Dermis microvascular lymphatic vessel endothelial cell (primary cell): ENCODE measurements at regions not wholly inside any gene's neighbourhood (a gene's known extent, or its start where the extent isn't known, plus 50 kb on each side); places are given as distances from the start of the nearest gene placed in this dataset.

Experiments
- DNase-seq, 2 donors: peaks; one replicate each; pipeline versions ENCODE4 v3.0.0 to v3.0.0-alpha.2; 2010; ENCODE audit warnings: low read depth in 2 of 2

DNA sequence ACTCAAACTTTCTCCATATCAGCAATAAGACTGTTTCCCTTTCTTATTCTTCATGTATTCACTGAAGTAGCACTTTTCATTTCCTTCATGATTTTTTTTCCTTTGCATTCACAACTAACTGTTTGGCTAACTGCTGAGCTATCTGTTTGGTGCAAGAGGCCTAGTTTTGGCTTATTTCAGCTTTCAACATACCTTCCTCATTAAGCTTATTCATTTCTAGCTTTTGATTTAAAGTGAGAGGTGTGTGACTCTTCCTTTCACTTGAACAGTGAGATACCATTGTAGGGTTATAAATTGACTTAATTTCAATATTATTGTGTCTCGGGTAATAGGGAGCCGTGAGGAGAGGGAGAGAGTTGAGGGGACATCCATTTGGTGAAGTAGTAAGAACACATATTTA, 262.0 kb upstream of the PREP start:
- DNase-seq, result no peak

DNA sequence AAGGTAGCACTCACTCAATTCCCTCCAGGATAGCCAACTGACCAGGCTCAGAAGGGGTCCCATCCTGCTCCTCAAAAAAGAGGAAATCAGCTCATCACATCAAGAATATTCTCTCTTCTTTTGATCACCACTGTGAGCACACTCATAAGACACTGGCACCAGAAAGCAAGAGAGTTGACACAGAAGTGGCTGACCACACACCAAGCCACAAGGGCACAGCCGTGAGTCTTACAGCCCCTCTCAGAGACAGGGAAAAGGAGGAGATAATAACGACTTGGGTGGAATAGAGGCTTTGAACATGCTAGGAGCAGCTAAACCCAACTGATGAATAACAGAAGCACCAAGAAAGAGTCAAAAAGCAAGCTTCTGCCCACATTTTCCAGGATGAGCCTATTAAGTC, 249.1 kb upstream of the PREP start:
- no peak for DNase-seq

GRCh38 chr6:105650347-105650746, 247.5 kb upstream of the PREP start:
- DNase-seq, result no peak

DNA sequence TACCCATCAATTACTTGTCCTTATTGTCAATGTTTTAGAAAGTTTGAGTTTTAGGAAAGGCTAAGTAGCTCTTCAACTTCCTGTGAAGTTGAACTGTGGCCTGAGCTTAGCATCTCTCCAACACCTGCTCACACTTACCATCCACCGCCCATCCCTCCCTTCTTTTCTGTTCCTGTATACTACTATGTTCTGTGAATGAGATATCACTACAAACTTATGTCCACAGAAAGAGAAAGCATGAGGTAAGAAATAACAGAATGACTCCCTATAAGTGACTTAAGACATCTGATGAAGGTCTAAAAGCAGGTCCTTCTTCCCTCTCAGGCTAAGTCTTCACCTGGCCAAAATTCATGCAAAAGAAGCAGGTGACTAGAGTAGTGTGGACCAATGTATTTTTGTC, 246.3 kb upstream of the PREP start:
- no peak for DNase-seq

DNA sequence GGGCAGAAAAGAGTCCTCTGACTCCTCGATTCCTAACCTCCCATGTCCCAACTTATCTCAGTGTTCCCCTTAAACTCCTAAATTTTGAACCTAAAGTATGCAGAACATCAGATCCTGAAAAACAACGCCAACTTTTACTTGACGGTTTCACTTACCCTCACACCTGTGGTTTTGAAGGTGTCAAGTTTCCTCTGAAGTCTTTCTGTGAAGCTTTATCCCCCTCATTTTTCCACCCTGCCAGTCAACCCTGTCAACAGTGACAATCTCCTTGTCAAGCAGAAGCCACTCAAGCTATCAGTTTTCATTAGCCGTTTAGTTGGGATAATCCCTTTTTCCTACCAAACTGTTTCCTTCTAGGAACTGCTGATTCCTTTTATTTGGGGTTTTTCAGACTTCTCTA, 245.4 kb upstream of the PREP start:
- DNase-seq, result no peak

- peak in 1 of 2 donors; percentile 9 for DNase-seq
Measured at GRCh38 chr6:105646391-105646867, 243.5 kb upstream of the PREP start.

GRCh38 chr6:105645958-105646357, 243.1 kb upstream of the PREP start:
- DNase-seq, result no peak

- no peak for DNase-seq
Measured at GRCh38 chr6:105645156-105645555, 242.3 kb upstream of the PREP start.

DNA sequence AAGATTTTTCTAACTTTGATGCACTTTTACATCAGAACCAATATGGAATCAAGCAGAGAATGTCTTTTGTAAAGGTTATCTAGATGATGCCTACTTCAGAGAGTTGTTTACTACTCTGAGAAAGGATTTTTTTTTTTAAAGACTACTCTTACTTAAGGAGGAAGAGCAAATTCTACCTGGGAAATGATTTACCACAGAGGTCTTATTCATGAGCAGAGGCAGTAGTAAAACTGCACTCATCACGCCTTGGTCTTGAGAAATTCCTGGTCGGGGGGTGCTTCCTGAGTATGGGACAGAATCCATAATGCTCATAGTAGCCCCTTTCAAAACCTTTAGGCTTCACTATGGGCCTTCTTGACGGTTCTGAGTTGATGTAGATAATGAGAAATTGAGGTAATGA, 241.8 kb upstream of the PREP start:
- DNase-seq, result no peak

DNA sequence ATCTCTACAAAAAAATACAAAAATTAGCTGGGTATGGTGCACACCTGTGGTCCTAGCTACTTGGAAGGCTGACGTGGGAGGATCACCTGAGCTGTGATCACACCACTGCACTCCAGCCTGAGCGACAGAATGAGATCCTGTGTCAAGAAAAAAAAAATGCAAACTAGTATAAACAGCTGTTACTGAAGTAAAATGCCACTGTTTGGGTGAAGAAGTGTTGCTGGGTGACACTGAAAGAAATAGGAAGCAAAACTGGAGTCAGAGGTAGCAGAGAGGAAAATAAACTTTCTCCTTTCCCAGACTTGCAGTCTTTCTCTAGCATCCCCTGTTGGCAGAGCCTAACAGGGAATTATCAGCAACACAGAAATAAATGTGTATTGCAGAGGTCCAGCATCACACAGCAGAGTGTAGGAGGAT, 241.2 kb upstream of the PREP start:
- DNase-seq, result no peak

GRCh38 chr6:105642708-105643107, 239.8 kb upstream of the PREP start:
- no peak for DNase-seq

- no peak for DNase-seq
Measured at GRCh38 chr6:105641504-105641903, 238.6 kb upstream of the PREP start.

DNA sequence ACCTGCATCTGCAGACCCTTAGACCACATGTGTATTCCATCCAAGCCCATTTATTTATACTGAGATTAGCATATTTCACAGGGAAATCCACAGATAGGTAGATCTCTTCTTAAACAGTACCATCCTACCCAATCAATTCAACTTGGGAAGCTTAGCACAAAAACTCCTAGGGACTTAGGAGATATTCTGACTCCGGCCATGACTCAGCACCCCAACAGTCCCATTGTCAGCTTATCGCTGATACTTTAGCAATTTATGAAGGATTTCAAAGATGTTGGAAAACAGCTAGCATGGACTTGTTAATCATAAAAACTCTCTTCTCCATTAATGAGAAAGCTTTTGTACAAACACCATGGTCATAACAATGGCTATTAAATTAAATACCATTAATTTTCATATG, 236.2 kb upstream of the PREP start:
- DNase-seq, result no peak

GRCh38 chr6:105633814-105634213, 230.9 kb upstream of the PREP start:
- DNase-seq, result no peak

DNA sequence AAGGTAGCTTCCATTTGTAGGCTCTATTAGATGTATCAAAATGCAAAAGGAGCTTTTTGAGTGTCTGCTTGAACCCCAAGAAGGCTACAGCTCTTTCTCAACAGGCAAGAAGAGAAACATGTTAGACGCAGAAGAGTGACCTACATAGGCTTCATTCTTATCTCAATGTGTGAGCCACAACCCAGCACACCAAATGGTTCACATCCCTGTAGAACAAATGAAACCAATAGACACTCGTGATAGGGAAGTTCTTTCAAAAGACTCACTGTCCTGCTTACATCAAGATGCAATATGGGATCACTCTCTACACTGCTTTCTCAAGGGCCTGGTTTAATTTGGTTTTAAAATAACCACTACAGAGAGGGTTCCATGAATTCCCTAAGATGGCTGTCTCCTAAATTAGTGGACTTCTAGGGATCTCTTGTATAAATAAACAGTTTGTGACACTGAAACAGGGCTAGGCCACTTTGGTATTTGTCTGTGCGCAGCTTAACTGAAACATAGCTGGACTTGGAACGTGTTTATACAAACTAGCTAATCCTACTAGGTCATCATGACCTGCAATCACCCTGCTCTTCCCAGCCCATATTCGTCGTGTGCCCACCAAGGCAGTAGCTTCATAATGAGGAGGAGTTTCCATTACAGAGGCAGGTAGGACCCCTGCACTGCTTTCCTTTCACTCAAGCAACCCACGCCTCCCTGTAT, 225.4 kb upstream of the PREP start:
- no peak for DNase-seq

DNA sequence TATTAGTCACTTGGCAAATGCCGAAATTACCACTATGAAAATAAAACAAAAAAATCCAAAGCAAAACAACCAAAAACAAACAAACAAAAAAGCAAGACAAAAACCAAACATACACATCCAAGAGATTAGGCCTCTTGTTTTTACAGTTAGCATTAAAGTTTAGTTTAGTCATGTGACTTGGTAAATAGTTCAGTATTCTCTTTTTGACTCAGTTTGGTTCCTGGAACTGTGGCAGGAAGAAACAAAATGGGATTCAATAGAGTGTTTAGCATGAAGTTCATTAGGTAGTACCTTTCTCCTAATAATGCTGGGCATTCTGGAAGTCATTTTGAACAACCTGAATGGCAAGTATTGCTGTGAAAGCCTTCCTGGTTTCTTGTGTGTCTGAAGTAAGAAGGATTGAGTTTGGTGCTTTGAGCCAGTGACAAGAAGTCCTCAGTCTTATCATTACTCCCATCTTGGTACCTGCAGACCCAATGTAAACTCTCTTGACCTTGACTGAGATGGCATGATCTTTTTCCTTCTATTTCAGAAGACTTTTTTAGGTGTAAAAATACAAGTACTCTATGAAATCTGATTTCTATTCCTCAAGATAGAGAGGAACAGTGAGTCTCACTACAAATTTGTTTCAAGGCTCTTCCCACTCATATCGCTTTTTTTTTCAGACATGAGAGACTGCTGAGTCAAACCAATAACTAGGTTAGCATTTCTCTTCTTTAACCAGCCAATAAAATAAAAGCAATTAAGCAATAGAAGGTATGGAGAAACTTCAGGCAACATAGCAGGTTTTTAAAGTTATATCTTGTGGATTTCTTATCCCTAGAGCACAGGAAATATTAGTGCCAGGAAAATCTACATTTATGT, 223.6 kb upstream of the PREP start:
- no peak for DNase-seq

DNA sequence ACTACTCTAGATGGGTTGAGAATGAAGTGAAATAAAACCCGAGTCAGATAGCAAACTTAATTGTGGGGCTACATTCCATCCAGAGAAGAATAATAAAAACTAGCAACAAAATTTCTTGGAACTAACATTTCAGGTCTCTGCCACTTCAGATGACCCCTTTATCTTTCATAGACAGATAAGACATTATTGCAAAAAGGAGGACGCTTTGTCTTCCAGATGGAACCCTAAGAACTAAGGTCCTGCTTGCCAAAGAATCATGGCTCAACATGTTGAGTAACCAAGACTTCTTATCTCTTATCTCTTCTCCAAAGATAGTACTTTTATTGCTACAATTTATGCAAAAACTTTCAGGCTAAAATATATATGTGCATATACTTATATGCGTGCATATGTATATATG, 221.1 kb upstream of the PREP start:
- no peak for DNase-seq

GRCh38 chr6:105622226-105622625, 219.3 kb upstream of the PREP start:
- no peak for DNase-seq

- DNase-seq, result no peak
Measured at GRCh38 chr6:105621564-105622175, 218.8 kb upstream of the PREP start.

DNA sequence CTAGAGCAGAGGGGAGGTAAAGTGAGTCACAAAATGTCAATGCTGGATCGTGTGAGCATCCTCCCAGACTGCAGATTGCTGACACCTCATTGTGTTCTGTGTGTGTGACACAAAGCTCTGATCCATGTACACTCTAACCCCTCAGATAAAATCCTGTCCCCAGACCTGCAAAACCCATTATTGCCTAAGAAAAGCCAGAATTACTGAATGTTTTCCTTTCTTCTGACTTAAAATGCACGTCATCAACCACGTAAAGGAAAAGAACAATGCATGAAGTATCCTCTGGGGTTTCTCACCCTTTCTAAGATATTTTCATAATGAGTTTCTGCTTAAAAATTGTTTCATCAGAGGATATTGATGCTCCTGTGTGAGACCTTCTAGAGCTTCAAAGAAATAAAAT, 218.0 kb upstream of the PREP start:
- DNase-seq, result peak in 1 of 2 donors; percentile 2

GRCh38 chr6:105619971-105620741, 217.3 kb upstream of the PREP start:
- no peak for DNase-seq

- DNase-seq, result no peak
Measured at GRCh38 chr6:105618247-105618646, 215.4 kb upstream of the PREP start.
